GM21515 (cell line): ENCODE measurements at regions not wholly inside any gene's neighbourhood (a gene's known extent, or its start where the extent isn't known, plus 50 kb on each side); places are given as distances from the start of the nearest gene placed in this dataset.
"Not testable (repeated sequence)": the region's sequence is repeated elsewhere in the genome, so short reads cannot be mapped to it uniquely, and the experiment has no call there.

ENCODE experiments used
- ATAC-seq: cut with Tn5 transposase; IDR thresholded peaks from one replicate; pipeline ENCODE4 v1.9.1; 2021; ENCODE audit not compliant: unreplicated experiment

- no peak for ATAC-seq
Observed at GRCh38 chr12:105423237-105423636, 92.7 kb downstream of the C12orf75 start.

GRCh38 chr12:105423921-105424320 is 93.4 kb downstream of the C12orf75 start:
- ATAC-seq = no peak

- no peak for ATAC-seq
Observed at GRCh38 chr12:105425254-105426174, 95.0 kb downstream of the C12orf75 start.

- ATAC-seq = no peak
Observed at GRCh38 chr12:105426766-105427165, 96.3 kb downstream of the C12orf75 start.

- no peak for ATAC-seq
Observed at GRCh38 chr12:105427883-105428282, 97.4 kb downstream of the C12orf75 start.

- ATAC-seq = no peak
Observed at GRCh38 chr12:105428793-105429395, 98.4 kb downstream of the C12orf75 start.

GRCh38 chr12:105429511-105429910 is 99.0 kb downstream of the C12orf75 start:
- ATAC-seq = no peak

GRCh38 chr12:105431537-105432100 is 101.1 kb downstream of the C12orf75 start:
- no peak for ATAC-seq

GRCh38 chr12:105433804-105434203 is 103.3 kb downstream of the C12orf75 start:
- ATAC-seq = no peak

- ATAC-seq = no peak
Observed at GRCh38 chr12:105436636-105437035, 106.1 kb downstream of the C12orf75 start.

GRCh38 chr12:105440037-105440664 is 109.7 kb downstream of the C12orf75 start:
- no peak for ATAC-seq

GRCh38 chr12:105443802-105444652 is 113.5 kb downstream of the C12orf75 start:
- no peak for ATAC-seq

GRCh38 chr12:105444653-105445102 is 114.2 kb downstream of the C12orf75 start:
- ATAC-seq = no peak

- ATAC-seq = no peak
Observed at GRCh38 chr12:105445249-105445648, 114.8 kb downstream of the C12orf75 start.

GRCh38 chr12:105445649-105446048 is 115.2 kb downstream of the C12orf75 start:
- no peak for ATAC-seq

- ATAC-seq = not testable (repeated sequence)
Observed at GRCh38 chr12:105446460-105446859, 116.0 kb downstream of the C12orf75 start.

- ATAC-seq = no peak
Observed at GRCh38 chr12:105449431-105449830, 118.9 kb downstream of the C12orf75 start.

GRCh38 chr12:105451211-105451610 is 120.7 kb downstream of the C12orf75 start:
- no peak for ATAC-seq

- ATAC-seq = no peak
Observed at GRCh38 chr12:105451798-105452197, 121.3 kb downstream of the C12orf75 start.

GRCh38 chr12:105453316-105453715 is 122.8 kb downstream of the C12orf75 start:
- ATAC-seq = no peak
